CD14-positive monocyte (primary cell): ENCODE measurements at regions not wholly inside any gene's neighbourhood (a gene's known extent, or its start where the extent isn't known, plus 50 kb on each side); places are given as distances from the start of the nearest gene placed in this dataset.

ENCODE experiments used
- DNase-seq, 3 donors: peaks; one replicate each; pipeline ENCODE4 v3.0.0-alpha.2; 2011 to 2022
- H2AFZ ChIP-seq: 2 replicates; pipeline ENCODE4 v1.6.0; 2012; ENCODE audit warnings: mild to moderate bottlenecking, low read depth, low read length, inconsistent platforms; ENCODE audit not compliant: insufficient read depth, poor library complexity, severe bottlenecking
- H3K27ac ChIP-seq, 2 donors: 1 replicate in 1 of 2; 2 replicates in 1 of 2; pipeline ENCODE4 v1.5.1; 2012 to 2013; ENCODE audit warnings: low read length in 2 of 2, control low read depth in 1 of 2, inconsistent platforms in 1 of 2, low read depth in 1 of 2, mild to moderate bottlenecking in 1 of 2
- H3K27me3 ChIP-seq, 2 donors: one replicate each; pipeline versions ENCODE4 v1.6.0 to v1.6.1; 2011 to 2013; ENCODE audit warnings: low read length in 2 of 2; ENCODE audit not compliant: control insufficient read depth in 2 of 2, insufficient read depth in 2 of 2
- H3K36me3 ChIP-seq, 2 donors: replicated peaks in 1 of 2; 1 replicate in 1 of 2; 2 replicates in 1 of 2; pipeline versions ENCODE4 v1.5.1 to v1.6.1; 2012 to 2013; ENCODE audit warnings: low read length in 2 of 2, control low read depth in 1 of 2, inconsistent platforms in 1 of 2, mild to moderate bottlenecking in 1 of 2; ENCODE audit not compliant: insufficient read depth in 2 of 2, control insufficient read depth in 1 of 2
- H3K4me1 ChIP-seq, 2 donors: 1 replicate in 1 of 2; 2 replicates in 1 of 2; pipeline versions ENCODE4 v1.5.1 to v1.6.1; 2012 to 2013; ENCODE audit warnings: low read length in 2 of 2, control low read depth in 1 of 2, inconsistent platforms in 1 of 2, mild to moderate bottlenecking in 1 of 2, moderate library complexity in 1 of 2; ENCODE audit not compliant: insufficient read depth in 2 of 2, control insufficient read depth in 1 of 2
- H3K4me2 ChIP-seq: replicated peaks from 2 replicates; pipeline ENCODE3; 2012; ENCODE audit warnings: low read length, moderate library complexity, mild to moderate bottlenecking; ENCODE audit not compliant: poor library complexity, severe bottlenecking; ENCODE audit errors: extremely low read depth
- H3K4me3 ChIP-seq, 3 experiments: fragments of 200-600 bp in 1 of 3; sonication (generic) in 1 of 3; replicated peaks in 1 of 3; 1 replicate in 2 of 3; 2 replicates in 1 of 3; pipeline ENCODE4 v1.5.1; 2011 to 2013; ENCODE audit warnings: low read length in 3 of 3, mild to moderate bottlenecking in 3 of 3, control low read depth in 2 of 3, low read depth in 2 of 3, inconsistent platforms in 1 of 3, moderate library complexity in 1 of 3
- H3K79me2 ChIP-seq: 2 replicates; pipeline ENCODE4 v1.6.0; 2012; ENCODE audit warnings: mild to moderate bottlenecking, control low read depth, inconsistent platforms, low read length, moderate library complexity; ENCODE audit not compliant: insufficient read depth
- H3K9ac ChIP-seq: 2 replicates; pipeline ENCODE4 v1.6.0; 2017; ENCODE audit warnings: low read length, mild to moderate bottlenecking; ENCODE audit not compliant: insufficient read depth, poor library complexity, severe bottlenecking
- H3K9me3 ChIP-seq, 2 donors: replicated peaks in 1 of 2; 1 replicate in 1 of 2; 2 replicates in 1 of 2; pipeline versions ENCODE4 v1.5.1 to v1.6.1; 2012 to 2013; ENCODE audit warnings: low read length in 2 of 2, control low read depth in 1 of 2; ENCODE audit not compliant: control insufficient read depth in 1 of 2, insufficient read depth in 1 of 2
- H4K20me1 ChIP-seq: 2 replicates; pipeline ENCODE4 v1.6.0; 2012; ENCODE audit warnings: mild to moderate bottlenecking, low read length, control low read depth, moderate library complexity; ENCODE audit not compliant: insufficient read depth
- H3K27ac Mint-ChIP-seq, 7 donors: one replicate each; pipeline ENCODE4 v1.8.0; 2020; ENCODE audit warnings: mild to moderate bottlenecking in 7 of 7, mixed read lengths in 7 of 7, moderate library complexity in 6 of 7, inconsistent platforms in 2 of 7
- H3K27me3 Mint-ChIP-seq, 3 donors: one replicate each; pipeline ENCODE4 v1.8.0; 2021 to 2022; ENCODE audit warnings: low read depth in 3 of 3, mild to moderate bottlenecking in 3 of 3, mixed read lengths in 3 of 3, moderate library complexity in 3 of 3, inconsistent platforms in 1 of 3
- H3K36me3 Mint-ChIP-seq, 2 donors: one replicate each; pipeline ENCODE4 v1.8.0; 2020; ENCODE audit warnings: mixed read lengths in 2 of 2, inconsistent platforms in 1 of 2, mild to moderate bottlenecking in 1 of 2
- H3K4me1 Mint-ChIP-seq: one replicate; pipeline ENCODE4 v1.8.0; 2020; ENCODE audit warnings: mild to moderate bottlenecking, mixed read lengths
- H3K4me3 Mint-ChIP-seq, 2 donors: one replicate each; pipeline ENCODE4 v1.8.0; 2020; ENCODE audit warnings: mild to moderate bottlenecking in 2 of 2, mixed read lengths in 2 of 2, moderate library complexity in 1 of 2
- H3K9me3 Mint-ChIP-seq, 7 donors: one replicate each; pipeline ENCODE4 v1.8.0; 2020 to 2022; ENCODE audit warnings: mixed read lengths in 7 of 7, mild to moderate bottlenecking in 6 of 7, moderate library complexity in 6 of 7, inconsistent platforms in 2 of 7
- WGBS: methylation state at CpG from one replicate; pipeline ENCODE4 v1.1.5; 2013; ENCODE audit warnings: missing lambda C conversion rate; ENCODE audit not compliant: insufficient coverage; 5-methylcytosine and 5-hydroxymethylcytosine counted together
- intact Hi-C, 2 donors: fragments of 100-400 bp; cut with micrococcal nuclease; formaldehyde crosslinking; loops; one replicate each; pipeline versions ENCODE4 v1.15.0 to v1.15.1; 2023
- TF ChIP-seq, protein P1 (sequence below): fragments of 200-600 bp; IDR thresholded peaks from one replicate; pipeline ENCODE4 v1.8.0; 2022; ENCODE audit warnings: antibody characterized with exemption, mild to moderate bottlenecking

DNA sequence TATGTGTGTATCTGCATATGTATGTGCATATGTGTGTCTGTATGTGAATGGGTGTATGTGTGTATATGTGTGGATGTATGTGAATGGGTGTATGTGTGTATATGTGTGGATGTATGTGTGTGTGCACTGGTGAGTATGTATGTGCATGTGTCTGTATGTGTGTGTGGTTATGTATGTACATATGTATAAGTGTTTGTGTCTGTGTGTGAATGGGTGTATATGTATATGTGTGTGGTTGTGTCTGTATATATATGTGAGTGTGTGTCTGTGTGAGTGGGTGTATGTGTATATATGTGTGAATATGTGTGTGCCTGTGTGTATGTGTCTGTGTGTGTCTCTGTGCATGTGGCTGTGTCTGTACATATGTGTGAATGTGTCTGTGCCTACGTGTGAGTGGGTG is 748.4 kb upstream of the HS6ST1 start:
- H3K36me3 Mint-ChIP-seq: no peaks in the 10 kb centered on the region
- Histone ChIP-seq H3K36me3 (no peaks in the 10 kb centered on the region), H3K4me2 (no peak overlapping the region), H3K27me3 (no peaks in the 10 kb centered on the region), H2AFZ (no peak overlapping the region), H3K9me3 (no peaks in the 10 kb centered on the region), H3K79me2 (no peaks in the 10 kb centered on the region), H3K9ac (no peak overlapping the region), H3K4me3 (no peak overlapping the region), H3K27ac (no peak overlapping the region), H3K4me1 (no peaks in the 10 kb centered on the region), H4K20me1 (no peaks in the 10 kb centered on the region)
- H3K4me3 Mint-ChIP-seq: no peak overlapping the region
- DNase-seq: no peak
- TF ChIP-seq, protein P1, sequence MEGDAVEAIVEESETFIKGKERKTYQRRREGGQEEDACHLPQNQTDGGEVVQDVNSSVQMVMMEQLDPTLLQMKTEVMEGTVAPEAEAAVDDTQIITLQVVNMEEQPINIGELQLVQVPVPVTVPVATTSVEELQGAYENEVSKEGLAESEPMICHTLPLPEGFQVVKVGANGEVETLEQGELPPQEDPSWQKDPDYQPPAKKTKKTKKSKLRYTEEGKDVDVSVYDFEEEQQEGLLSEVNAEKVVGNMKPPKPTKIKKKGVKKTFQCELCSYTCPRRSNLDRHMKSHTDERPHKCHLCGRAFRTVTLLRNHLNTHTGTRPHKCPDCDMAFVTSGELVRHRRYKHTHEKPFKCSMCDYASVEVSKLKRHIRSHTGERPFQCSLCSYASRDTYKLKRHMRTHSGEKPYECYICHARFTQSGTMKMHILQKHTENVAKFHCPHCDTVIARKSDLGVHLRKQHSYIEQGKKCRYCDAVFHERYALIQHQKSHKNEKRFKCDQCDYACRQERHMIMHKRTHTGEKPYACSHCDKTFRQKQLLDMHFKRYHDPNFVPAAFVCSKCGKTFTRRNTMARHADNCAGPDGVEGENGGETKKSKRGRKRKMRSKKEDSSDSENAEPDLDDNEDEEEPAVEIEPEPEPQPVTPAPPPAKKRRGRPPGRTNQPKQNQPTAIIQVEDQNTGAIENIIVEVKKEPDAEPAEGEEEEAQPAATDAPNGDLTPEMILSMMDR: no peak
- intact Hi-C loops: no loop called here
- H3K27ac Mint-ChIP-seq: no peak overlapping the region
- H3K9me3 Mint-ChIP-seq: peaks cover 0 to 3% (median 0%) of the 10 kb centered on the region in 7 donors
- H3K27me3 Mint-ChIP-seq: peaks cover 0 to 5% (median 4%) of the 10 kb centered on the region in 3 donors
- 82% methylated on average over 1 of the region's 1 CpG for WGBS
- no peaks in the 10 kb centered on the region for H3K4me1 Mint-ChIP-seq

GRCh38 chr2:129067953-129068352 is 749.3 kb upstream of the HS6ST1 start:
- WGBS: 50% methylated on average over 2 of the region's 3 CpGs
- H3K27me3 Mint-ChIP-seq: peaks cover 0 to 5% (median 4%) of the 10 kb centered on the region in 3 donors
- TF ChIP-seq, protein P1: no peak
- H3K79me2 ChIP-seq: no peaks in the 10 kb centered on the region
- H3K4me3 ChIP-seq: no peak overlapping the region
- intact Hi-C loops: no loop called here
- H3K4me2 ChIP-seq: no peak overlapping the region
- DNase-seq: no peak
- H4K20me1 ChIP-seq: no peaks in the 10 kb centered on the region
- H3K9ac ChIP-seq: no peak overlapping the region
- no peaks in the 10 kb centered on the region for H3K4me1 ChIP-seq
- H3K36me3 Mint-ChIP-seq: no peaks in the 10 kb centered on the region
- H3K9me3 ChIP-seq: no peaks in the 10 kb centered on the region
- H2AFZ ChIP-seq: no peak overlapping the region
- peaks cover 0 to 3% (median 0%) of the 10 kb centered on the region in 7 donors for H3K9me3 Mint-ChIP-seq
- no peaks in the 10 kb centered on the region for H3K36me3 ChIP-seq
- H3K27me3 ChIP-seq: no peaks in the 10 kb centered on the region
- no peak overlapping the region for H3K27ac ChIP-seq
- H3K4me1 Mint-ChIP-seq: no peaks in the 10 kb centered on the region
- no peak overlapping the region for H3K27ac Mint-ChIP-seq
- H3K4me3 Mint-ChIP-seq: no peak overlapping the region
